ENCODE measurements at regions not wholly inside any gene's neighbourhood (a gene's known extent, or its start where the extent isn't known, plus 50 kb on each side); places are given as distances from the start of the nearest gene placed in this dataset.

- ChIA-PET CTCF (no interaction called here), POLR2A (no interaction called here)
- DNase-seq (no peak), ATAC-seq (no peak)
- no peak overlapping the region for H3K4me3 Mint-ChIP-seq
- H3K36me3 Mint-ChIP-seq (ENCODE audit: low read depth): no peaks in the 10 kb centered on the region
- H3K4me1 Mint-ChIP-seq (ENCODE audit: low read depth): peaks cover 15% of the 10 kb centered on the region
- no peak for TF ChIP-seq CTCF (IDR thresholded peaks at IDR 0.05)
- H3K27me3 Mint-ChIP-seq: no peaks in the 10 kb centered on the region
- intact Hi-C loops (cut with micrococcal nuclease): no loop called here
- H3K9me3 Mint-ChIP-seq: no peaks in the 10 kb centered on the region
- no peak overlapping the region for H3K27ac Mint-ChIP-seq
Observed at GRCh38 chr12:24743941-24744793, 204.7 kb downstream of the BCAT1 start.

GRCh38 chr12:24742378-24742777, 206.5 kb downstream of the BCAT1 start:
- CTCF ChIA-PET: no interaction called here
- peak; percentile 42 for DNase-seq
- H3K9me3 Mint-ChIP-seq: no peaks in the 10 kb centered on the region
- peak overlapping the region; percentile 5 for H3K27ac Mint-ChIP-seq
- POLR2A ChIA-PET: no interaction called here
- peaks cover 16% of the 10 kb centered on the region for H3K4me1 Mint-ChIP-seq (ENCODE audit: low read depth)
- TF ChIP-seq CTCF (IDR thresholded peaks at IDR 0.05): no peak
- ATAC-seq: peak; percentile 90
- no peaks in the 10 kb centered on the region for H3K36me3 Mint-ChIP-seq (ENCODE audit: low read depth)
- no peaks in the 10 kb centered on the region for H3K27me3 Mint-ChIP-seq
- no peak overlapping the region for H3K4me3 Mint-ChIP-seq
- intact Hi-C loops (cut with micrococcal nuclease): no loop called here

- DNase-seq (no peak), ATAC-seq (no peak)
- Mint-ChIP-seq H3K27ac (no peak overlapping the region), H3K4me1 (ENCODE audit: low read depth) (peaks cover 16% of the 10 kb centered on the region), H3K27me3 (no peaks in the 10 kb centered on the region), H3K9me3 (no peaks in the 10 kb centered on the region), H3K36me3 (ENCODE audit: low read depth) (no peaks in the 10 kb centered on the region), H3K4me3 (no peak overlapping the region)
- intact Hi-C loops (cut with micrococcal nuclease): no loop called here
- CTCF ChIA-PET: interaction anchor here (0.8 kb wide), 1 partner anchor 20 kb away, joined by 3 read pairs; no protein-coding TSS in a partner anchor
- POLR2A ChIA-PET: no interaction called here
- TF ChIP-seq CTCF (IDR thresholded peaks at IDR 0.05): no peak
Observed at GRCh38 chr12:24741216-24741615, 207.7 kb downstream of the BCAT1 start.

- Mint-ChIP-seq H3K27ac (no peak overlapping the region), H3K4me1 (ENCODE audit: low read depth) (peaks cover 16% of the 10 kb centered on the region), H3K4me3 (no peak overlapping the region), H3K36me3 (ENCODE audit: low read depth) (no peaks in the 10 kb centered on the region), H3K27me3 (no peaks in the 10 kb centered on the region), H3K9me3 (no peaks in the 10 kb centered on the region)
- DNase-seq: no peak
- CTCF ChIA-PET: no interaction called here
- TF ChIP-seq CTCF (IDR thresholded peaks at IDR 0.05): no peak
- intact Hi-C loops (cut with micrococcal nuclease): no loop called here
- POLR2A ChIA-PET: no interaction called here
- no peak for ATAC-seq
Observed at GRCh38 chr12:24739106-24739779, 209.7 kb downstream of the BCAT1 start.

- Mint-ChIP-seq H3K4me1 (ENCODE audit: low read depth) (peaks cover 16% of the 10 kb centered on the region), H3K27me3 (no peaks in the 10 kb centered on the region), H3K36me3 (ENCODE audit: low read depth) (no peaks in the 10 kb centered on the region), H3K9me3 (no peaks in the 10 kb centered on the region), H3K4me3 (no peak overlapping the region), H3K27ac (no peak overlapping the region)
- ChIA-PET CTCF (no interaction called here), POLR2A (no interaction called here)
- DNase-seq: no peak
- no peak for TF ChIP-seq CTCF (IDR thresholded peaks at IDR 0.05)
- intact Hi-C loops (cut with micrococcal nuclease): no loop called here
- ATAC-seq: no peak
Observed at GRCh38 chr12:24738441-24738840, 210.5 kb downstream of the BCAT1 start.
